Pancreas (tissue), 10 donors: ENCODE measurements at regions not wholly inside any gene's neighbourhood (a gene's known extent, or its start where the extent isn't known, plus 50 kb on each side); places are given as distances from the start of the nearest gene placed in this dataset.

Experiments
- ATAC-seq, 4 donors: fragments of 200-7000 bp; cut with Tn5 transposase; one replicate each; pipeline versions ENCODE4 v1.8.0 to v1.9.1; 2020; ENCODE audit warnings: mild to moderate bottlenecking in 4 of 4, moderate library complexity in 4 of 4
- DNase-seq, 6 donors: peaks; one replicate each; pipeline ENCODE4 v3.0.0-alpha.2; 2020
- FAIRE-seq: peaks from 2 replicates; lab custom pipeline; 2012; peaks lifted over from hg19 to GRCh38; lab: Jason Lieb, UNC
- H3K27ac ChIP-seq, 4 donors: fragments of 200-600 bp; sonication (generic); 1 replicate in 3 of 4; 2 replicates in 1 of 4; pipeline versions ENCODE4 v1.5.0 to v1.8.0; 2020
- H3K27me3 ChIP-seq, 4 donors: fragments of 200-600 bp; one replicate each; pipeline ENCODE4 v1.8.0; 2021
- H3K36me3 ChIP-seq, 3 donors: fragments of 200-600 bp; sonication (generic) in 1 of 3; one replicate each; pipeline versions ENCODE4 v1.5.0 to v1.8.0; 2020 to 2021
- H3K4me1 ChIP-seq, 3 donors: fragments of 200-600 bp; one replicate each; pipeline ENCODE4 v1.8.0; 2021
- H3K4me3 ChIP-seq, 4 donors: fragments of 200-600 bp; sonication (generic) in 2 of 4; one replicate each; pipeline versions ENCODE4 v1.5.0 to v1.8.0; 2020 to 2021
- H3K9me3 ChIP-seq, 4 donors: fragments of 200-600 bp; one replicate each; pipeline ENCODE4 v1.8.0; 2021
- CTCF ChIP-seq, 4 donors: fragments of 200-600 bp; sonication (generic) in 3 of 4; IDR thresholded peaks; one replicate each; pipeline versions ENCODE4 v1.5.0 to v1.8.0; 2021; ENCODE audit warnings: antibody characterized with exemption in 4 of 4
- WGBS, 2 donors: extraction: QIAGEN DNeasy Blood & Tissue Kit; methylation state at CpG; one replicate each; pipeline ENCODE4 v1.1.7; 2013; 5-methylcytosine and 5-hydroxymethylcytosine counted together
- intact Hi-C, 3 donors: fragments of 100-400 bp; cut with DNase I; formaldehyde crosslinking; loops; one replicate each; pipeline versions ENCODE4 v1.11.1 to v1.14.2; 2022
- donor health status: healthy with polysubstance abuse.
- donor health status: DM: no; HTN: no; CAD: no; lungs with moderate emphysema.
- donor health status: DM: no; HTN: no; CAD: no.
- donor health status: control.
- donor health status: control.
- donor health status: Bipolar disorder and iron deficiency.
- donor health status: DM: yes; HTN: yes; CAD: no.
- donor health status: DM: no; HTN: no; CAD: no.
- donor health status: DM: no; HTN: no; CAD: no.
- donor health status: DM: yes; HTN: yes; CAD: no.

GRCh38 chr1:4585216-4585615 is 69.2 kb upstream of the AJAP1 start:
- no peak for ATAC-seq
- H3K27me3 ChIP-seq = peaks cover 0 to 9% (median 0%) of the 10 kb centered on the region in 4 donors
- peak in 4 of 6 donors; percentile 11 to 77 (median 30) for DNase-seq
- FAIRE-seq = no peak
- 14 to 22% methylated on average over 17 of the region's 17 CpGs for WGBS, 2 donors
- peak; percentile 35 to 66 (median 53) for TF ChIP-seq CTCF (IDR thresholded peaks at IDR 0.05)
- no peaks in the 10 kb centered on the region for H3K36me3 ChIP-seq
- no peak overlapping the region for H3K4me3 ChIP-seq
- no peaks in the 10 kb centered on the region for H3K9me3 ChIP-seq
- no peak overlapping the region for H3K27ac ChIP-seq
- intact Hi-C loops = no loop called here
- no peaks in the 10 kb centered on the region for H3K4me1 ChIP-seq

GRCh38 chr1:4585705-4586104 is 68.7 kb upstream of the AJAP1 start:
- Histone ChIP-seq H3K36me3 (no peaks in the 10 kb centered on the region), H3K9me3 (no peaks in the 10 kb centered on the region), H3K4me1 (no peaks in the 10 kb centered on the region), H3K27me3 (peaks cover 0 to 9% (median 0%) of the 10 kb centered on the region in 4 donors), H3K27ac (no peak overlapping the region), H3K4me3 (no peak overlapping the region)
- FAIRE-seq = no peak
- intact Hi-C loops = no loop called here
- ATAC-seq = no peak
- no peak for TF ChIP-seq CTCF (IDR thresholded peaks at IDR 0.05)
- 45 to 51% methylated on average over 6 of the region's 6 CpGs for WGBS, 2 donors
- no peak for DNase-seq

GRCh38 chr1:4586611-4587160 is 67.7 kb upstream of the AJAP1 start:
- TF ChIP-seq CTCF (IDR thresholded peaks at IDR 0.05) = no peak
- Histone ChIP-seq H3K27me3 (no peaks in the 10 kb centered on the region), H3K4me1 (no peaks in the 10 kb centered on the region), H3K27ac (no peak overlapping the region), H3K36me3 (no peaks in the 10 kb centered on the region), H3K9me3 (no peaks in the 10 kb centered on the region), H3K4me3 (no peak overlapping the region)
- DNase-seq (no peak), ATAC-seq (no peak), FAIRE-seq (no peak)
- intact Hi-C loops = no loop called here
- 31 to 34% methylated on average over 6 of the region's 6 CpGs for WGBS, 2 donors

- no peaks in the 10 kb centered on the region for H3K36me3 ChIP-seq
- H3K27me3 ChIP-seq = no peaks in the 10 kb centered on the region
- intact Hi-C loops = no loop called here
- ATAC-seq (no peak), DNase-seq (no peak), FAIRE-seq (no peak)
- H3K9me3 ChIP-seq = no peaks in the 10 kb centered on the region
- no peak overlapping the region for H3K4me3 ChIP-seq
- no peak overlapping the region for H3K27ac ChIP-seq
- 48 to 53% methylated on average over 6 of the region's 6 CpGs for WGBS, 2 donors
- no peaks in the 10 kb centered on the region for H3K4me1 ChIP-seq
- no peak for TF ChIP-seq CTCF (IDR thresholded peaks at IDR 0.05)
Measured at GRCh38 chr1:4587721-4588120, 66.7 kb upstream of the AJAP1 start.

GRCh38 chr1:4590756-4591155 is 63.7 kb upstream of the AJAP1 start:
- DNase-seq = no peak
- no peak for FAIRE-seq
- Histone ChIP-seq H3K27me3 (no peaks in the 10 kb centered on the region), H3K36me3 (no peaks in the 10 kb centered on the region), H3K9me3 (no peaks in the 10 kb centered on the region), H3K4me1 (no peaks in the 10 kb centered on the region), H3K4me3 (no peak overlapping the region), H3K27ac (no peak overlapping the region)
- no peak for TF ChIP-seq CTCF (IDR thresholded peaks at IDR 0.05)
- ATAC-seq = no peak
- 37 to 51% methylated on average over 4 of the region's 4 CpGs for WGBS, 2 donors
- intact Hi-C loops = no loop called here
